OCI-LY1 (cell line): ENCODE measurements at regions not wholly inside any gene's neighbourhood (a gene's known extent, or its start where the extent isn't known, plus 50 kb on each side); places are given as distances from the start of the nearest gene placed in this dataset.

Source experiments
- H2AFZ ChIP-seq: fragments of 200-600 bp; sonication (generic), shearing (Covaris generic); 2 replicates; pipeline ENCODE4 v1.6.0; 2014; ENCODE audit warnings: antibody characterized with exemption, mild to moderate bottlenecking, low read length
- H3F3A ChIP-seq: fragments of 200-600 bp; sonication (generic), shearing (Covaris generic); 2 replicates; pipeline ENCODE4 v1.6.0; 2014; ENCODE audit warnings: mild to moderate bottlenecking, antibody characterized with exemption, low read length, moderate library complexity; ENCODE audit not compliant: insufficient read depth
- H3K27ac ChIP-seq: fragments of 200-600 bp; sonication (generic); 2 replicates; pipeline ENCODE4 v1.5.1; 2014; ENCODE audit warnings: low read length, mixed run types, mild to moderate bottlenecking, low read depth; ENCODE audit not compliant: poor library complexity, severe bottlenecking
- H3K27me3 ChIP-seq: fragments of 200-600 bp; sonication (generic); 2 replicates; pipeline ENCODE4 v1.6.0; 2014; ENCODE audit warnings: antibody characterized with exemption, mild to moderate bottlenecking, low read length, moderate library complexity; ENCODE audit not compliant: insufficient read depth
- H3K36me3 ChIP-seq: fragments of 200-600 bp; sonication (generic); 2 replicates; pipeline ENCODE4 v1.6.1; 2014; ENCODE audit warnings: mild to moderate bottlenecking, antibody characterized with exemption, low read length, moderate library complexity, mixed read lengths; ENCODE audit not compliant: insufficient read depth
- H3K4me1 ChIP-seq: fragments of 200-600 bp; sonication (generic); 2 replicates; pipeline ENCODE4 v1.5.1; 2014; ENCODE audit warnings: mild to moderate bottlenecking, low read length, moderate library complexity; ENCODE audit not compliant: insufficient read depth, severe bottlenecking
- H3K4me2 ChIP-seq: fragments of 200-600 bp; sonication (generic), shearing (Covaris generic); 2 replicates; pipeline ENCODE4 v1.6.1; 2014; ENCODE audit warnings: low read length
- H3K4me3 ChIP-seq: fragments of 200-600 bp; sonication (generic); 2 replicates; pipeline ENCODE4 v1.5.1; 2014; ENCODE audit warnings: low read length, low read depth, mild to moderate bottlenecking, mixed read lengths; ENCODE audit not compliant: poor library complexity, severe bottlenecking
- H3K79me2 ChIP-seq: fragments of 200-600 bp; shearing (Covaris generic); 2 replicates; pipeline ENCODE4 v1.6.1; 2016; ENCODE audit warnings: mixed run types, low read length, mixed read lengths; ENCODE audit not compliant: insufficient read depth
- H3K9ac ChIP-seq: fragments of 200-600 bp; sonication (generic), shearing (Covaris generic); 2 replicates; pipeline ENCODE4 v1.6.1; 2014; ENCODE audit warnings: mild to moderate bottlenecking, low read length, mixed read lengths
- H3K9me2 ChIP-seq: fragments of 200-600 bp; sonication (generic), shearing (Covaris generic); 2 replicates; pipeline ENCODE4 v1.6.1; 2014; ENCODE audit warnings: low read depth, mild to moderate bottlenecking, low read length, mixed read lengths
- H3K9me3 ChIP-seq: fragments of 200-600 bp; shearing (Covaris generic); 2 replicates; pipeline ENCODE4 v1.6.1; 2014; ENCODE audit warnings: low read length, mixed read lengths
- H4K20me1 ChIP-seq: fragments of 200-600 bp; sonication (generic), shearing (Covaris generic); 2 replicates; pipeline ENCODE4 v1.6.0; 2016; ENCODE audit warnings: mild to moderate bottlenecking, low read length; ENCODE audit not compliant: insufficient read depth
- EZH2 ChIP-seq: fragments of 200-600 bp; sonication (generic), shearing (Covaris generic); IDR thresholded peaks from 2 replicates; pipeline ENCODE4 v1.8.0; 2017; ENCODE audit warnings: borderline replicate concordance, mixed run types, mild to moderate bottlenecking, antibody characterized with exemption, low read length, moderate library complexity, mixed read lengths
- TF ChIP-seq, protein P1 (sequence below): fragments of 200-600 bp; sonication (generic), shearing (Covaris generic); IDR thresholded peaks from 2 replicates; pipeline ENCODE4 v1.5.1; 2017; ENCODE audit warnings: mild to moderate bottlenecking, antibody characterized with exemption, low read length, moderate library complexity, mixed read lengths

DNA sequence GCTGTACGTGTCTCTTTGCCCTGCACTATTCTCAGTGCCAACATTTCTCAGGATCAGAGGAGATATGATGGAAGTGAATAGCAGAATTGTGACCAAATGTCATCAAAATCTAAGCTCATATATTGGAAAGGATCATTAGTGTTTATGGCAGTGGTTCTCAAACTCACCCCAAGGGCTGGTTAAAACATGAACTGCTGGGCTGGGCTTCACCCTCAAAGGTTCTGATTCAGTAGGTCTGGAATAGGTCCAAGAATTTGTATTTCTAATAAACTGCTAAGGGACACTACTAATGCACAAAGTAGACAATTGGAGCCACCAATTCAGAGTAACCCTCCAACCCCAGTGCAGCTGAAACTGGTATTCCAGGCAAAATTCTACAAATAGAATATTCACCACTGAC, 317.9 kb upstream of the UBE2E3 start:
- no peaks in the 10 kb centered on the region for H3K9me2 ChIP-seq
- H3K36me3 ChIP-seq, result no peaks in the 10 kb centered on the region
- H3F3A ChIP-seq, result no peaks in the 10 kb centered on the region
- no peaks in the 10 kb centered on the region for H3K9me3 ChIP-seq
- no peaks in the 10 kb centered on the region for H3K27me3 ChIP-seq
- no peaks in the 10 kb centered on the region for H4K20me1 ChIP-seq
- TF ChIP-seq, protein P1, sequence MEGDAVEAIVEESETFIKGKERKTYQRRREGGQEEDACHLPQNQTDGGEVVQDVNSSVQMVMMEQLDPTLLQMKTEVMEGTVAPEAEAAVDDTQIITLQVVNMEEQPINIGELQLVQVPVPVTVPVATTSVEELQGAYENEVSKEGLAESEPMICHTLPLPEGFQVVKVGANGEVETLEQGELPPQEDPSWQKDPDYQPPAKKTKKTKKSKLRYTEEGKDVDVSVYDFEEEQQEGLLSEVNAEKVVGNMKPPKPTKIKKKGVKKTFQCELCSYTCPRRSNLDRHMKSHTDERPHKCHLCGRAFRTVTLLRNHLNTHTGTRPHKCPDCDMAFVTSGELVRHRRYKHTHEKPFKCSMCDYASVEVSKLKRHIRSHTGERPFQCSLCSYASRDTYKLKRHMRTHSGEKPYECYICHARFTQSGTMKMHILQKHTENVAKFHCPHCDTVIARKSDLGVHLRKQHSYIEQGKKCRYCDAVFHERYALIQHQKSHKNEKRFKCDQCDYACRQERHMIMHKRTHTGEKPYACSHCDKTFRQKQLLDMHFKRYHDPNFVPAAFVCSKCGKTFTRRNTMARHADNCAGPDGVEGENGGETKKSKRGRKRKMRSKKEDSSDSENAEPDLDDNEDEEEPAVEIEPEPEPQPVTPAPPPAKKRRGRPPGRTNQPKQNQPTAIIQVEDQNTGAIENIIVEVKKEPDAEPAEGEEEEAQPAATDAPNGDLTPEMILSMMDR, result no peak
- TF ChIP-seq EZH2, result no peak
- no peak overlapping the region for H3K9ac ChIP-seq
- no peaks in the 10 kb centered on the region for H3K4me1 ChIP-seq
- H3K27ac ChIP-seq, result no peak overlapping the region
- no peak overlapping the region for H2AFZ ChIP-seq
- H3K4me3 ChIP-seq, result no peak overlapping the region
- H3K4me2 ChIP-seq, result no peak overlapping the region
- H3K79me2 ChIP-seq, result no peaks in the 10 kb centered on the region

GRCh38 chr2:180661686-180662030, 318.7 kb upstream of the UBE2E3 start:
- Histone ChIP-seq H3F3A (no peaks in the 10 kb centered on the region), H3K4me3 (no peak overlapping the region)

GRCh38 chr2:180660881-180661685, 319.3 kb upstream of the UBE2E3 start:
- H3K4me2 ChIP-seq, result no peak overlapping the region
- H3K79me2 ChIP-seq, result no peaks in the 10 kb centered on the region
- no peak overlapping the region for H3K9ac ChIP-seq
- H2AFZ ChIP-seq, result no peak overlapping the region
- no peaks in the 10 kb centered on the region for H4K20me1 ChIP-seq
- no peaks in the 10 kb centered on the region for H3K4me1 ChIP-seq
- H3K4me3 ChIP-seq, result no peak overlapping the region
- H3K27ac ChIP-seq, result no peak overlapping the region
- no peaks in the 10 kb centered on the region for H3K9me2 ChIP-seq
- no peaks in the 10 kb centered on the region for H3K27me3 ChIP-seq
- H3K9me3 ChIP-seq, result no peaks in the 10 kb centered on the region
- no peak for TF ChIP-seq EZH2
- TF ChIP-seq, protein P1, result no peak
- no peaks in the 10 kb centered on the region for H3K36me3 ChIP-seq
- no peaks in the 10 kb centered on the region for H3F3A ChIP-seq

More at GRCh38 chr2:180661686-180662030, 318.7 kb upstream of the UBE2E3 start:
- no peak overlapping the region for H3K9ac ChIP-seq
- H3K4me1 ChIP-seq, result no peaks in the 10 kb centered on the region
- no peak overlapping the region for H3K27ac ChIP-seq
- H3K4me2 ChIP-seq, result no peak overlapping the region
- H4K20me1 ChIP-seq, result no peaks in the 10 kb centered on the region
- no peaks in the 10 kb centered on the region for H3K9me2 ChIP-seq
- no peaks in the 10 kb centered on the region for H3K27me3 ChIP-seq
- H3K79me2 ChIP-seq, result no peaks in the 10 kb centered on the region
- TF ChIP-seq, protein P1, result no peak
- TF ChIP-seq EZH2, result no peak
- H2AFZ ChIP-seq, result no peak overlapping the region
- H3K9me3 ChIP-seq, result no peaks in the 10 kb centered on the region
- H3K36me3 ChIP-seq, result no peaks in the 10 kb centered on the region
